GM12874 (cell line): ENCODE measurements at regions not wholly inside any gene's neighbourhood (a gene's known extent, or its start where the extent isn't known, plus 50 kb on each side); places are given as distances from the start of the nearest gene placed in this dataset.

Source experiments
- CTCF ChIP-seq: IDR thresholded peaks from 2 replicates; pipeline ENCODE4 v1.5.1; 2011; ENCODE audit warnings: low read depth, mild to moderate bottlenecking, control low read depth, low read length, moderate library complexity; ENCODE audit not compliant: insufficient read depth

GRCh38 chr1:5595531-5596170 is 396.6 kb downstream of the NPHP4 start:
- TF ChIP-seq CTCF, result no peak

GRCh38 chr1:5594056-5594956 is 397.9 kb downstream of the NPHP4 start:
- no peak for TF ChIP-seq CTCF

GRCh38 chr1:5590717-5591116 is 401.5 kb downstream of the NPHP4 start:
- TF ChIP-seq CTCF, result no peak

GRCh38 chr1:5586629-5587028 is 405.6 kb downstream of the NPHP4 start:
- no peak for TF ChIP-seq CTCF

- TF ChIP-seq CTCF, result no peak
These were observed 407.0 kb downstream of the NPHP4 start for GRCh38 chr1:5585256-5585655.

- no peak for TF ChIP-seq CTCF
These were observed 411.3 kb downstream of the NPHP4 start for GRCh38 chr1:5580926-5581325.

GRCh38 chr1:5579966-5580365 is 412.3 kb downstream of the NPHP4 start:
- TF ChIP-seq CTCF, result no peak
